ENCODE measurements at regions not wholly inside any gene's neighbourhood (a gene's known extent, or its start where the extent isn't known, plus 50 kb on each side); places are given as distances from the start of the nearest gene placed in this dataset.
"Not testable (repeated sequence)": the region's sequence is repeated elsewhere in the genome, so short reads cannot be mapped to it uniquely, and the experiment has no call there.

GRCh38 chr4:123600987-123601904, 204.7 kb downstream of the SPRY1 start:
- DNase-seq (ENCODE audit: low spot score) = no peak

DNA sequence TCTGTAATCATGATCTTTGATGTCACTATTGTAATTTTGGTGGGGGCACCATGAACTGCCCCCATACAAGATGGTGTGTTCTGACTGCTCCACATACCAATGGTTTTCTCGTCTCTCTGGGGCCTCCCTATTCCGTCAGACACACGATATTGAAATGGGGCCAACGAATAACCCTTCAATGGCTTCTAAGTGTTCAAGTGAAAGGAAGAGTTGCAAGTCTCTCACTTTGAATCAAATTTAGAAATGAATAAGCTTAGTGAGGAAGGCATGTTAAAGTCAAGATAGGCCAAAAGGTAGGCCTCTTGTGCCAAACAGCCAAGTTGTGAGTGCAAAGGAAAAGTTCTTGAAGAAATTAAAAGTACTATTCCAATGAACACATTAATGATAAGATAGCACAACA, 205.4 kb downstream of the SPRY1 start:
- DNase-seq (ENCODE audit: low spot score) = no peak

GRCh38 chr4:123603165-123603564, 206.6 kb downstream of the SPRY1 start:
- DNase-seq (ENCODE audit: low spot score) = no peak

- DNase-seq (ENCODE audit: low spot score) = not testable (repeated sequence)
These were observed 209.2 kb downstream of the SPRY1 start for GRCh38 chr4:123605797-123606196.

GRCh38 chr4:123606336-123606735, 209.7 kb downstream of the SPRY1 start:
- no peak for DNase-seq (ENCODE audit: low spot score)

DNA sequence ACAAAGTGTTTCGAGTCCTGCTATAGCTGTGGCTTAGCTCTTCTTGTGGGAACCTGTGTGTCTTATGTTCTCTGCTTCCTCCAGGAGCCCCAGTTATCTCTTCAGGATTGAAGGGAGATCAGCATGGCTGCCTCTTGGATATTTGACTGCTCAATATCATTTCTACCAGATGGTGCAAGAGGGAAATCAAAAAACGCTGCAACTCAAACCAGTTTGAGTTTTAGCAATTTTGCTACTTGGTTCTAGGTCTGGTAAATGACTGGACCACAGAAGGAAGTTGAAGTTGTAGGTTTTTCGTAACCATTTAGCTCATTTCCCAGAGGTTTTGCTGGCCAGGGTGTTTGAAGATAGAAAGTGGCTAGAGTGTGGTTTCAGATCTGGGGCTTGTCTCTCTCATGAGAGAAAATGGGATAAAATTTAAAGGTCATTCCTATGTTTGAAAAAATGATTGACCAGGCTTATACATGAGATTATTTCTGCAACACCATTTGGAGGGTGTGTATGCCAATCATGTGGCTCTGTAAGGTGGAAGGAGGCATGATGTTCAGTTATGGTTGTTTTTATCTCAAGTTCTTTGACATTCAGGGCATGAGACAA, 210.4 kb downstream of the SPRY1 start:
- DNase-seq (ENCODE audit: low spot score) = peak; percentile 47

GRCh38 chr4:123609829-123610228, 213.2 kb downstream of the SPRY1 start:
- DNase-seq (ENCODE audit: low spot score) = no peak

DNA sequence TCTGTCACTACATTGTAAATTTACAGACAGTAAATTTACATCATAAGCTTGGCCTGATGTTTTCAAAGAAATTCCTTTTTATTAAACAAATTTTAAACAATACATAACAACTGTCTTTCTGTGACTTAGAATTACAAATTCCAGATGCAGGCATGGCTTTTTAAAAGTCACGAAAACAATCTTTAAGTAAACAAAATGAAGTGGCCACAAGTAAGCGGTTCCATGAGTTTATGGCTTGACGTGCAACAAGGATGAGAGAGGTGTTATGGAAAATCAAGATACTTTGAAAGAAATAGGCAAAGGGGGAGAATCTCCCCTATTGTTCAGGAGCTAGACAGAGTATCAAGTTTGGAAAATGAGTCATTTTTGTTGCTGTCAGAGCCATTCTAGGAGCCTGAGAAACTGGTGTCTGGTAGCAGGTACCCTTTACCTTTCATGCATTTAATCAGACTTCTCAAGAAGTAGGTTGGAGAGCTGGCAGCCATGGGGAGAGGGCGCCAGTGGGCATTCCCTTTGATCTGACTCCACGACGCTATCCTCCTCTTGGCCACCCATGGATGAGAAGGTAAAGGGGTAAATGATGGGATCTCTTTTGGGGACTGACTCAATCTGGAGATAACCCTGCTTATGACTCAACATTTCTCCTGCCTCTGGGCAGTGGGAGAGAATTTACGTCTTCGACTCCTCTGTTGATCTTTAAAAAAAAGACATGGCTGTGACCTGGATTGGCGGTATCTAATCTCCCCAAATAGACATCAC, 217.2 kb downstream of the SPRY1 start:
- DNase-seq (ENCODE audit: low spot score) = no peak

DNA sequence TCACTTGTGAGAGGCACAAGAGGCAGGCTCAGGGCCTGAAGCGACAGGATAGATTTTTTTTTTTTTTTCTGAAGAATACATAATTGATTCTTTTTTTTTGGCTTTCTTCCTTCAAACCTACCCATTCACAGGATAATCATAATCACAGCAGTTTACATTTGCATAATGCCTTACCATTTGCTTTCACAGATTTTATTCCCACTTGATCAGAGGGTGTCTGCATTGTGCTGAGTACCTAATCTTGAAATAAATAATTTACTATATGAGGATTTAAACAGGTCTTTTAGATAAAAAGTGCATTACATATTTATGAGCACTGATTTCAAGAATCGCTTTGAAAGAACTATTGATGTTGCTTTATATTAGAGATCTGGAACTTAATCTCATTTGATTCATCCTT, 219.3 kb downstream of the SPRY1 start:
- DNase-seq (ENCODE audit: low spot score) = no peak

- peak; percentile 86 for DNase-seq (ENCODE audit: low spot score)
These were observed 220.4 kb downstream of the SPRY1 start for GRCh38 chr4:123616951-123617461.

- DNase-seq (ENCODE audit: low spot score) = no peak
These were observed 221.2 kb downstream of the SPRY1 start for GRCh38 chr4:123617791-123618190.

DNA sequence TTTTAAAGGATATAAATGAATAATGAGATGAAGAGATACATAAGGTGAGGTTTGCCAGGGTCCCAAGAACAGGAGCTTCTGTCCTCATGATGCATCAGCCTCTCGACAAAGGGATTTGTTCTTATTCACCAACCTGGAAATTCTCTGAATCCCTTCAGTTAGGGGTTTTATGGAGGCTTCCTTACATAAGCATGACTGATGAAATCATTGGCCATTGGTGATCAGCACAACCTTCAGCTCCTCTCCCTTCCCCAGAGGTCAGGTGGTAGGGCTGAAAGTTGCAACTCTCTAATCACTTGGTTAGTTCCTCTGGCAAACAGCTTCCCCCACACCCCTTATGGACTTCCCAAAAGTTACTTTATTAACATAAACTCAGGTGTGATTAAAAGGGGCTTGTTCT, 222.0 kb downstream of the SPRY1 start:
- peak; percentile 14 for DNase-seq (ENCODE audit: low spot score)

DNA sequence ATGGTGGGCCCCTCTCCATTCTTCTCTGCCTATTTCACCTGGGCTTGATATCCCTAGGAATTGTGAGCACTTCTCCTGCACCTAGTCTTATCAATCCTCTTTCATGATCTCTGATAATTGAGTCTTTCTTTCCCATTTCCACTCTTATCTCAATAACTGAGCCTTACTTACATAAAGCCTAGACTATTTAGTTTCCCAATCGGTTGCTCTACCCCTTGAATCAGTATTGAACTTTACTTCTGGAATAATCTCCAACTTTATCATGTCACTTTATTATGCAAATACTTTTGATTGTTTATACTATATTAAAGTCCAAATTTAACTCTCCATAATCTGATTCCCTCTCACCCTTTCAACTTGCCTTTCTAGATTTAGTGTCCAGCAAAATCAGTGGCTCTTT, 222.7 kb downstream of the SPRY1 start:
- DNase-seq (ENCODE audit: low spot score) = no peak

DNA sequence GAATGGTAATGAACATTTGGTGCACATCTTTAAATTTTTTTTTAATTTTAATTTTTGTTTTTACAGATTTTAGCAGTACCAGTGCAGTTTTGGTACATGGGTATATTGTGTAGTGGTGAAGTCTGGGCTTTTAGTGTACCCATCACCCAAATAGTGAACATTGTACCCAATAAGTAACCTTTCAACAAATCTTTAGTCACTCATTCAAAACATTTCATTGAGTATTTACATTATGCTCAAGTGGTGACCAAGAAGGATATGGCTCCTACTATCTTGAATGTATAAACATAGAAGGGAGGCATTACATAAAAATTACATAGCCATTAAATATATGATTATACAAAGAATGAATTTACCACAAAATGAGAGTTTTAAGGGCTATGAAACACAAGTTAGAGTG, 223.3 kb downstream of the SPRY1 start:
- DNase-seq (ENCODE audit: low spot score) = no peak

DNA sequence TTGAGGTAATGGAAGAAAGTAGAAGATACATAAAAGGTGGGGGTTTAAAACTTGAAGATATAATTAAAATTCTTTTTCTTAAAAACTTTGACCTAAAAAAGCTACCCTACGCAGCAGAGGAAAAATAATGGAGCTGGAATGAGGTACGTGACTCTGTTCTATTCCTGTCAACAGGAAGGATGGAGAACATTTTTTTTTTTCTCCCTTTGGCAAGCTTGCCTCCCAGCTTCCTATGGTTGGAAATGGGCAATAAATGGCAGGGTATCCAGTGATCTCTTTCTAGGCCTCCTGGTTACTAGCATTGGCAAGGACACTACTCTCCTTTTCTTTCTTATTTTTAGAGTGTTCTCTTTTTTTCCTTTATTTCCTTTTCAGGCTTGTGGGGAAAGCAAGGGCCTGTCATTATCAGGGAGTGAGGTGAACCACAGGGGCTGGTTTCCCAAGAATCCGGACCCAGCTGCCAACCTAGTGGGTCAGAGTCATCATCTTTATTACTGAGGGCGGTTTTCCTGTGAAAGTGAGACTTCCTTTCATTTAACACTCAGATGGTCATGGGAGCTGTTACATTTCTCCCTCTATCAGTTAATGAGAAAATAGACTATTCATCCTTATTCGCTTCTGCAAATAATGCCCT, 224.6 kb downstream of the SPRY1 start:
- no peak for DNase-seq (ENCODE audit: low spot score)

- DNase-seq (ENCODE audit: low spot score) = no peak
These were observed 226.0 kb downstream of the SPRY1 start for GRCh38 chr4:123622572-123622971.

DNA sequence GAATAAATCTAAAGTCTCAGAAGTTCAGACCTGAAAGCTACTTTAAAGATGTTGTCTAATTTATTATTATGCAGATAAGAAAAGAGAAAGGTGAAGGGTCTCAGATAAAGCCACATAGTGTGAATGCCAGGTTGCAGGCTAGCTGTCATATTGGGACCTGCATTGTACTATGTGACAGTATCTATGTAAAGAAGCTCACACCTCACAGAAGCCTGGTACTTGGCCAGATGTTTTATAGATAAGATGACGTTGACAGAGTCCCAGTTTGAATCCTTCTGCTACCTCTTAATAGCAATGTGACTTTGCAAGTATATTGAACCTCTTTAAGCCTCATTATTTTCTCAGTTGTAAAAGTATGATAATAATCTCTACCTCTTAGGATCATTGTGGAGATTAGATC, 227.0 kb downstream of the SPRY1 start:
- DNase-seq (ENCODE audit: low spot score) = no peak

- no peak for DNase-seq (ENCODE audit: low spot score)
These were observed 228.4 kb downstream of the SPRY1 start for GRCh38 chr4:123624959-123625358.

GRCh38 chr4:123628288-123628687, 231.7 kb downstream of the SPRY1 start:
- DNase-seq (ENCODE audit: low spot score) = no peak

DNA sequence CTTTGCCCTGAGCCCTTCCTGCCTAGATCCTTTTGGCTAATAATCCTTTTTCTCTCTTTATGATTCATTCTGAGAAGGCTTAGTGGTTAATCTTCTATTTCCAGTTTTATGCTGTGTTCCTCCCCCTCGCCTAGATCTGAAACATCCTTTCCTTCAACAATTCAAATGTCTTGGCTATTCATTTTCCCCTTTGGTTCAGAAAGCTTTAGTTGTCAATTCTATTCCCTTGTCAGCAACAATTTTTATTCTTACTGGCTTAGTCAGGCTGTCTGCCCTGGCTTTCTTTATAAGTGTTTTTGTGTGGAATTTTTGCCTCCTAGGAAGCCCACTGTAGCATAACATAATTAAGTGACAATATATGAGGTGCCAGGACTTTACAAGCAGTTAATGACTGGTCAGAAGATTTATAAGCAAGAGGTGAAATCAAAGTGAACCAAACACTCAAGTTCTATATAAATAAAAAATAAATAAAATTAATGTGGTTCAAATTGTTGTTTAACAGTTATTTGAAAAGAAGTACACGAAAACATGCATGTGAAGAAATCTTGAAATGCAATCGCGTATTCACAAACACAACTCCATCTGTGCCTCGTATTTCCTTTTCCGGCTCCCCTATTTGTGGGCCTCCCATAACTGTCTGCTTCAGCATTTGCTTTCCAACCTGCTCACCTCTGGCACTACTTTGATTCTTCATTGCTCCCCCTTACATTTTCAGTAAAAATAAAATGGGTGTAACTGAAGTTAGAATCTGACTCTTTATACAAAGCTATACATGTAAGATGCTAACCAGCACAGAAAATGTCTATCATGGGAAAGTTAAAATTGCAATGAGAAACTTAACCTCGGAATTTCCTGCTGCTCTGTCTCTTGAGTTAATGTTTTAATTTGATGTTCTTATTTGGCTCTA, 235.4 kb downstream of the SPRY1 start:
- no peak for DNase-seq (ENCODE audit: low spot score)

DNA sequence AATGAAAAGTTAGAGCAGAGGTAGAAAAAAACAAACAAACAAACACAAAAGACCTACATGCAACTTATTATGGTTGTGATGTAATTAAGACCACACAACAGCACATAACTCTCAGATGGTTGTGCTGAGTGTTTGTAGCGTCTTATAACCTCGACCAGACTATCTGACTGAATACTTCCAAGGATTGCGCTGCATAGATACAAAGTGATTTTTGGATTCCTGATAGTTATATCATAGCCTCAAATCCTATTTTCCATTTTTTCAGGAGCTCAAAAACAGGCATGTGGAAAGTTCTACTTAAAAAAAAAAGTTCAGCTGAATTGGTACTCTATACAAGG, 236.1 kb downstream of the SPRY1 start:
- DNase-seq (ENCODE audit: low spot score) = no peak

All from Ammon's horn (tissue), 1 donor.